H1 (cell line): ENCODE measurements at regions not wholly inside any gene's neighbourhood (a gene's known extent, or its start where the extent isn't known, plus 50 kb on each side); places are given as distances from the start of the nearest gene placed in this dataset.

Source experiments
- CTCF ChIA-PET: fragments of 300-600 bp; sonication (Branson Sonifier 250); formaldehyde crosslinking; loops from one replicate; lab custom pipeline; 2021; ENCODE audit not compliant: partially characterized antibody; lab: Charles Lee
- POLR2A ChIA-PET: fragments of 300-600 bp; sonication (Branson Sonifier 250); formaldehyde crosslinking; loops from one replicate; lab custom pipeline; 2021; ENCODE audit warnings: inconsistent platforms; ENCODE audit not compliant: partially characterized antibody; lab: Charles Lee
- DNase-seq, 2 experiments: peaks; one replicate each; pipeline versions ENCODE4 v3.0.0 to v3.0.0-alpha.2; 2010 to 2022; ENCODE audit warnings: low spot score in 2 of 2, low read depth in 1 of 2, mixed read lengths in 1 of 2
- FAIRE-seq: peaks from 2 replicates; lab custom pipeline; 2011; peaks lifted over from hg19 to GRCh38; lab: Jason Lieb, UNC
- H2AFZ ChIP-seq: 2 replicates; pipeline ENCODE4 v1.8.1; 2012; ENCODE audit warnings: low read length, inconsistent platforms
- H2AK5ac ChIP-seq: 2 replicates; pipeline ENCODE4 v1.6.1; 2013; ENCODE audit warnings: low read depth, low read length
- H2BK120ac ChIP-seq: replicated peaks from 2 replicates; pipeline ENCODE3; 2013; ENCODE audit warnings: low read depth, low read length, inconsistent platforms
- H2BK12ac ChIP-seq: 2 replicates; pipeline ENCODE4 v1.6.1; 2013; ENCODE audit warnings: low read depth, low read length
- H2BK15ac ChIP-seq: 2 replicates; pipeline ENCODE4 v1.6.1; 2013; ENCODE audit warnings: low read length
- H2BK20ac ChIP-seq: 2 replicates; pipeline ENCODE4 v1.6.1; 2013; ENCODE audit warnings: low read length
- H2BK5ac ChIP-seq: 2 replicates; pipeline ENCODE4 v1.6.1; 2013; ENCODE audit warnings: low read depth, low read length
- H3K14ac ChIP-seq: 2 replicates; pipeline ENCODE4 v1.6.1; 2013; ENCODE audit warnings: inconsistent platforms; ENCODE audit not compliant: insufficient read length
- H3K18ac ChIP-seq: 2 replicates; pipeline ENCODE4 v1.6.1; 2013; ENCODE audit warnings: low read length; ENCODE audit errors: extremely low read depth
- H3K23ac ChIP-seq: 2 replicates; pipeline ENCODE4 v1.6.1; 2013; ENCODE audit warnings: inconsistent platforms; ENCODE audit not compliant: insufficient read length
- H3K23me2 ChIP-seq: 2 replicates; pipeline ENCODE4 v1.6.1; 2013; ENCODE audit warnings: low read depth, low read length
- H3K27ac ChIP-seq: 2 replicates; pipeline ENCODE4 v1.6.1; 2011; ENCODE audit warnings: low read depth, low read length, inconsistent platforms
- H3K27me3 ChIP-seq, 4 experiments: replicated peaks in 1 of 4; 1 replicate in 1 of 4; 2 replicates in 3 of 4; pipeline versions ENCODE4 v1.6.1 to v1.8.1; 2011 to 2013; ENCODE audit warnings: low read length in 3 of 4, mild to moderate bottlenecking in 3 of 4, inconsistent platforms in 2 of 4, mixed read lengths in 2 of 4, moderate library complexity in 1 of 4; ENCODE audit not compliant: control insufficient read depth in 3 of 4, insufficient read depth in 3 of 4; ENCODE audit errors: extremely low read depth in 1 of 4
- H3K36me3 ChIP-seq, 4 experiments: 2 replicates each; pipeline versions ENCODE4 v1.6.1 to v1.8.1; 2011 to 2013; ENCODE audit warnings: mild to moderate bottlenecking in 4 of 4, low read length in 3 of 4, moderate library complexity in 2 of 4, control low read depth in 1 of 4, inconsistent platforms in 1 of 4; ENCODE audit not compliant: insufficient read depth in 4 of 4, control insufficient read depth in 2 of 4
- H3K4ac ChIP-seq: replicated peaks from 2 replicates; pipeline ENCODE3; 2013; ENCODE audit warnings: low read length, low read depth, mixed read lengths, inconsistent platforms; ENCODE audit not compliant: insufficient read length
- H3K4me1 ChIP-seq, 4 experiments: replicated peaks in 1 of 4; 1 replicate in 1 of 4; 2 replicates in 3 of 4; pipeline versions ENCODE4 v1.6.1 to v1.8.1; 2011 to 2013; ENCODE audit warnings: low read length in 3 of 4, inconsistent platforms in 2 of 4, mixed read lengths in 1 of 4; ENCODE audit not compliant: insufficient read depth in 4 of 4, control insufficient read depth in 3 of 4
- H3K4me2 ChIP-seq, 2 experiments: 2 replicates each; pipeline versions ENCODE4 v1.6.1 to v1.8.1; 2011 to 2013; ENCODE audit warnings: low read depth in 2 of 2, low read length in 2 of 2, control low read depth in 1 of 2, inconsistent platforms in 1 of 2, mild to moderate bottlenecking in 1 of 2; ENCODE audit not compliant: insufficient read depth in 1 of 2
- H3K4me3 ChIP-seq, 4 experiments: fragments of 200-600, 300-600 bp in 1 of 4; sonication (generic), shearing (Covaris generic), sonication (Bioruptor Twin) in 1 of 4; 2 replicates each; pipeline versions ENCODE4 v1.5.1 to v1.8.1; 2011 to 2016; ENCODE audit warnings: low read length in 4 of 4, low read depth in 3 of 4, control low read depth in 2 of 4, inconsistent platforms in 2 of 4, mild to moderate bottlenecking in 2 of 4, mixed read lengths in 1 of 4, moderate library complexity in 1 of 4; ENCODE audit not compliant: insufficient read depth in 2 of 4; ENCODE audit errors: extremely low read depth in 1 of 4
- H3K56ac ChIP-seq: replicated peaks from 2 replicates; pipeline ENCODE3; 2013; ENCODE audit warnings: low read depth, mild to moderate bottlenecking, mixed read lengths, low read length, inconsistent platforms; ENCODE audit not compliant: insufficient read length
- H3K79me1 ChIP-seq: 2 replicates; pipeline ENCODE4 v1.6.1; 2013; ENCODE audit warnings: low read depth, low read length, control low read depth
- H3K79me2 ChIP-seq, 2 experiments: 2 replicates each; pipeline versions ENCODE4 v1.6.1 to v1.8.1; 2012 to 2013; ENCODE audit warnings: low read length in 2 of 2, mild to moderate bottlenecking in 2 of 2, inconsistent platforms in 1 of 2; ENCODE audit not compliant: insufficient read depth in 2 of 2, control insufficient read depth in 1 of 2
- H3K9ac ChIP-seq, 4 experiments: replicated peaks in 1 of 4; 1 replicate in 1 of 4; 2 replicates in 3 of 4; pipeline versions ENCODE4 v1.6.1 to v1.8.1; 2011 to 2013; ENCODE audit warnings: low read depth in 3 of 4, low read length in 3 of 4, control low read depth in 2 of 4, mild to moderate bottlenecking in 2 of 4, moderate library complexity in 2 of 4, inconsistent platforms in 1 of 4; ENCODE audit errors: extremely low read depth in 1 of 4
- H3K9me3 ChIP-seq, 2 experiments: 2 replicates each; pipeline versions ENCODE4 v1.6.1 to v1.8.1; 2012 to 2013; ENCODE audit warnings: mild to moderate bottlenecking in 2 of 2, moderate library complexity in 2 of 2, control low read depth in 1 of 2, inconsistent platforms in 1 of 2, low read depth in 1 of 2, low read length in 1 of 2, mixed read lengths in 1 of 2; ENCODE audit not compliant: insufficient read depth in 2 of 2
- H4K20me1 ChIP-seq, 2 experiments: replicated peaks in 1 of 2; 2 replicates each; pipeline versions ENCODE3 to v1.8.1; 2011 to 2013; ENCODE audit warnings: inconsistent platforms in 2 of 2, low read length in 2 of 2, mild to moderate bottlenecking in 1 of 2; ENCODE audit not compliant: insufficient read depth in 2 of 2, control insufficient read depth in 1 of 2
- H4K5ac ChIP-seq: 2 replicates; pipeline ENCODE4 v1.6.1; 2013; ENCODE audit warnings: low read length, low read depth, mixed read lengths, inconsistent platforms; ENCODE audit not compliant: insufficient read length
- H4K8ac ChIP-seq: 2 replicates; pipeline ENCODE4 v1.8.0; 2013; ENCODE audit warnings: mild to moderate bottlenecking, moderate library complexity, low read length, inconsistent platforms; ENCODE audit not compliant: insufficient read depth; ENCODE audit errors: extremely low read depth
- H4K91ac ChIP-seq: replicated peaks from 2 replicates; pipeline ENCODE3; 2013; ENCODE audit warnings: low read length, mixed read lengths, inconsistent platforms; ENCODE audit not compliant: insufficient read length
- CHD1 ChIP-seq: IDR thresholded peaks from 2 replicates; pipeline ENCODE4 v1.6.1; 2012; ENCODE audit warnings: low read depth, low read length, improper control_type of control experiment
- TF ChIP-seq, protein P1 (sequence below): IDR thresholded peaks from 2 replicates; pipeline ENCODE4 v1.6.1; 2011; ENCODE audit warnings: low read depth, mild to moderate bottlenecking, low read length; ENCODE audit not compliant: insufficient read depth

DNA sequence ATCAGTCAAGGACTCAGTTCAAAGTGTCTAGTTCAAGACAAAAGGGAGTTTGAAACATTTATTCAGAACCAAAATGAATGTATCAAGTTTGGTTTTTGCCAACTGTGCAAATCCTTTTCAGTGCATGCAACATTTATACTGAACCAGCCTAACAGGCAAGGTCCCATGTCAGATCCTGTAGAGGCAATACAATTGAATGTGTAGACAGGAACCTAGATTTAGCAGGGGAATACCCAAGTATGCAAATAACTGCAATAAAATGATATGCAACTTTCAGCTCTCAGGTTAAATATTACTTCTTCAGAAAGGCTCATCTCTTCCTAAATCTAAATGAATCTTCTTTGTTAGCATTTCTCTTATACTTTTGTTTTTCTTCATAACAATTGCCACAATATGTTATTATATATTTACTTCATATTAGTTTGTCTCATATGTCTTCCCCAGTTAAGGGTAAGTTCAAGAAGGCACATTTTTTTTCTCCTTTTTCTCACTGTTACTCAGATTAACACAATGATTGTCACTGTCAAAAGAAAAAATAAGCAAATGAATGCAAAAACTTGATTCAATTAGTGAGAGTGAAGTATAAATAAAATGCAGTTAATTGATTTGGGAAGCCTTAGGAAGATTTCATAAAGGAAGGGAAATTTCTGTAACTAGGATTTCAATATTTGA lies 163.9 kb upstream of the RASA1 start:
- no peaks in the 10 kb centered on the region for H4K20me1 ChIP-seq
- H3K79me2 ChIP-seq = no peaks in the 10 kb centered on the region
- no peaks in the 10 kb centered on the region for H3K79me1 ChIP-seq
- DNase-seq (no peak), FAIRE-seq (no peak)
- no peak overlapping the region for H2AK5ac ChIP-seq
- H3K27ac ChIP-seq = no peak overlapping the region
- H3K4me2 ChIP-seq = no peak overlapping the region
- H2BK12ac ChIP-seq = no peak overlapping the region
- no peak overlapping the region for H2AFZ ChIP-seq
- H3K27me3 ChIP-seq = no peaks in the 10 kb centered on the region
- H2BK120ac ChIP-seq = no peak overlapping the region
- H2BK15ac ChIP-seq = no peak overlapping the region
- H2BK5ac ChIP-seq = no peak overlapping the region
- H3K9me3 ChIP-seq = no peaks in the 10 kb centered on the region
- no peak overlapping the region for H3K14ac ChIP-seq
- H3K18ac ChIP-seq = no peak overlapping the region
- no peak overlapping the region for H2BK20ac ChIP-seq
- H3K4ac ChIP-seq = no peak overlapping the region
- H3K9ac ChIP-seq = no peak overlapping the region
- H3K4me1 ChIP-seq = no peaks in the 10 kb centered on the region
- no peaks in the 10 kb centered on the region for H3K23me2 ChIP-seq
- no peak overlapping the region for H3K56ac ChIP-seq
- no peaks in the 10 kb centered on the region for H3K36me3 ChIP-seq
- H4K8ac ChIP-seq = no peak overlapping the region
- POLR2A ChIA-PET = no interaction called here
- H3K23ac ChIP-seq = no peak overlapping the region
- no peak overlapping the region for H4K5ac ChIP-seq
- H4K91ac ChIP-seq = no peak overlapping the region
- CTCF ChIA-PET = no interaction called here
- no peak overlapping the region for H3K4me3 ChIP-seq
- no peak for TF ChIP-seq CHD1
- TF ChIP-seq, protein P1, sequence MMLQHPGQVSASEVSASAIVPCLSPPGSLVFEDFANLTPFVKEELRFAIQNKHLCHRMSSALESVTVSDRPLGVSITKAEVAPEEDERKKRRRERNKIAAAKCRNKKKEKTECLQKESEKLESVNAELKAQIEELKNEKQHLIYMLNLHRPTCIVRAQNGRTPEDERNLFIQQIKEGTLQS = no peak
